SKM-1 (cell line): ENCODE measurements at regions not wholly inside any gene's neighbourhood (a gene's known extent, or its start where the extent isn't known, plus 50 kb on each side); places are given as distances from the start of the nearest gene placed in this dataset.
A peak's percentile ranks its signal among the peaks of the same experiment; 100 is the strongest.

ENCODE experiments used
- DNase-seq: peaks from one replicate; lab custom pipeline; 2025; ENCODE audit not compliant: unreplicated experiment; lab: John Stamatoyannopoulos, UW

- no peak for DNase-seq
These were observed 96.2 kb upstream of the SIRPA start for GRCh38 chr20:1798982-1799381.

- no peak for DNase-seq
These were observed 101.4 kb upstream of the SIRPA start for GRCh38 chr20:1793821-1794220.

GRCh38 chr20:1792274-1792673, 102.9 kb upstream of the SIRPA start:
- DNase-seq, result no peak

- no peak for DNase-seq
These were observed 104.8 kb upstream of the SIRPA start for GRCh38 chr20:1790386-1790785.

- DNase-seq, result no peak
These were observed 107.2 kb upstream of the SIRPA start for GRCh38 chr20:1788044-1788443.

GRCh38 chr20:1786486-1786885, 108.7 kb upstream of the SIRPA start:
- DNase-seq, result no peak

- no peak for DNase-seq
These were observed 110.6 kb upstream of the SIRPA start for GRCh38 chr20:1784586-1784985.

- no peak for DNase-seq
These were observed 112.0 kb upstream of the SIRPA start for GRCh38 chr20:1783245-1783644.

- no peak for DNase-seq
These were observed 113.0 kb upstream of the SIRPA start for GRCh38 chr20:1782181-1782580.

GRCh38 chr20:1779567-1779966, 115.6 kb upstream of the SIRPA start:
- no peak for DNase-seq

GRCh38 chr20:1778338-1778737, 116.9 kb upstream of the SIRPA start:
- no peak for DNase-seq

- DNase-seq, result no peak
These were observed 117.8 kb upstream of the SIRPA start for GRCh38 chr20:1777476-1777820.

GRCh38 chr20:1776681-1777475, 118.3 kb upstream of the SIRPA start:
- peak; percentile 11 for DNase-seq

GRCh38 chr20:1775117-1775516, 117.5 kb upstream of the SIRPG start:
- no peak for DNase-seq

GRCh38 chr20:1774479-1774878, 116.9 kb upstream of the SIRPG start:
- DNase-seq, result no peak

GRCh38 chr20:1773816-1774215, 116.2 kb upstream of the SIRPG start:
- no peak for DNase-seq

GRCh38 chr20:1769491-1769890, 111.9 kb upstream of the SIRPG start:
- DNase-seq, result no peak

- DNase-seq, result no peak
These were observed 109.2 kb upstream of the SIRPG start for GRCh38 chr20:1766731-1767130.

- peak; percentile 27 for DNase-seq
These were observed 106.8 kb upstream of the SIRPG start for GRCh38 chr20:1764136-1765033.

- DNase-seq, result no peak
These were observed 104.0 kb upstream of the SIRPG start for GRCh38 chr20:1761598-1761997.

GRCh38 chr20:1761116-1761515, 103.5 kb upstream of the SIRPG start:
- DNase-seq, result no peak

GRCh38 chr20:1758765-1759164, 101.2 kb upstream of the SIRPG start:
- no peak for DNase-seq
